ENCODE measurements at regions not wholly inside any gene's neighbourhood (a gene's known extent, or its start where the extent isn't known, plus 50 kb on each side); places are given as distances from the start of the nearest gene placed in this dataset.

DNA sequence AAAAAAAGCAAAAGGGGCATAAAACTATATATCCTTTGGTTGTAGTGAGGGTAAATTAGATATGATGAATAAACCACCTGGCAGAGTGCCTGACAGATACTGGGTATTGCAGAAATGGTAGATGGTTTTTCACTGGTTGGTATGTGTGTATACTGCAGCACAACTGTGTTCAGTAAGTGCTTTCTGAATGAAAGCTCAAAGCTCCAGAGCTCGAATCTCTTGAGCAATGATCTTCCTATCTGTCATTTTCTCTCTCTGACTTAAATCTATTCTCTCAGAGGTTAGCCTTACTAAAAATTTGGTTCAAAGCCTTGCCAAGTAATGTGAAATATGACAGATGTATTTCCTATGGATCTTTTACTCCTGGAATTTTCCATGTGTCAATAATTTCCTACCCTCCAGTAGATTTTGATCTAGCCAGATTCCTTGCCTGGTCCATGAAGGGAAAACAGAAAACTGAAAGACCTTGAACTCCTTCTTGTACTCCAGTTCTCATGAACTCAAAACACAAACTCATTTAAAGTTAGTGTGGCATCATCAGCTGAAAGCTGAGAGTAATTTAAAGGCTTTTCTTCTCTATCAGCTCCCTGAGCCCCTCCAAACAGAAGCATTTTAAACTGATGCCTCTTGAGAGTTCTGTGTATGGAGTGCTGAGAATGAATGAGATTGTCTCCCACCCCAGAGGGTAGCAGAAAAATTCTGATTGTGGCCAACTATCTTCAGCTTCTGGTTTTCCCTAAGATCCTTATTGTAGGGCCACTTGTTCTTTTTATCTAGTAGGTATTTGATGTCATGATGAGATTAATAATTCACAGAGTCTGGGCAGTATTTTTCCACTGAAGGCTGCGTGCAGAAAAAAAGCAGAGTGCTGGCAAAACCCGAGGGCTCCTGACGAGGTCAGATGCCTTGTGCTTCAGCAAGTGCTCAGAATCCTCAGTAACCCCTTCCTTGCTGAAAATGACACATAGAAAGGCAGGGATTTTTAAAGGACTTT is 363.4 kb upstream of the BOD1L1 start:
- no peak overlapping the region; a peak in 1 of 7 replicates for H3K27ac Mint-ChIP-seq
- TF ChIP-seq, protein P1, sequence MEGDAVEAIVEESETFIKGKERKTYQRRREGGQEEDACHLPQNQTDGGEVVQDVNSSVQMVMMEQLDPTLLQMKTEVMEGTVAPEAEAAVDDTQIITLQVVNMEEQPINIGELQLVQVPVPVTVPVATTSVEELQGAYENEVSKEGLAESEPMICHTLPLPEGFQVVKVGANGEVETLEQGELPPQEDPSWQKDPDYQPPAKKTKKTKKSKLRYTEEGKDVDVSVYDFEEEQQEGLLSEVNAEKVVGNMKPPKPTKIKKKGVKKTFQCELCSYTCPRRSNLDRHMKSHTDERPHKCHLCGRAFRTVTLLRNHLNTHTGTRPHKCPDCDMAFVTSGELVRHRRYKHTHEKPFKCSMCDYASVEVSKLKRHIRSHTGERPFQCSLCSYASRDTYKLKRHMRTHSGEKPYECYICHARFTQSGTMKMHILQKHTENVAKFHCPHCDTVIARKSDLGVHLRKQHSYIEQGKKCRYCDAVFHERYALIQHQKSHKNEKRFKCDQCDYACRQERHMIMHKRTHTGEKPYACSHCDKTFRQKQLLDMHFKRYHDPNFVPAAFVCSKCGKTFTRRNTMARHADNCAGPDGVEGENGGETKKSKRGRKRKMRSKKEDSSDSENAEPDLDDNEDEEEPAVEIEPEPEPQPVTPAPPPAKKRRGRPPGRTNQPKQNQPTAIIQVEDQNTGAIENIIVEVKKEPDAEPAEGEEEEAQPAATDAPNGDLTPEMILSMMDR (conservative IDR thresholded peaks at IDR 0.05), result no peak

More for the DNA sequence above, 363.4 kb upstream of the BOD1L1 start:
- Histone ChIP-seq H3K23me2 (ENCODE audit: insufficient read length, low read depth, low read length, poor library complexity, severe bottlenecking) (no peaks in the 10 kb centered on the region), H3K9me3 (ENCODE audit: control insufficient read depth, low read depth, low read length) (no peaks in the 10 kb centered on the region), H2BK12ac (ENCODE audit: insufficient read length, low read depth, low read length) (no peak overlapping the region), H4K8ac (replicated peaks; ENCODE audit: insufficient read length, low read depth, low read length) (no peak overlapping the region), H3K4me2 (ENCODE audit: insufficient read depth, insufficient read length, low read length) (no peak overlapping the region), H2AFZ (ENCODE audit: low read length) (no peak overlapping the region), H3K4me1 (ENCODE audit: insufficient read depth, low read length) (no peaks in the 10 kb centered on the region), H4K91ac (ENCODE audit: insufficient read length, low read depth, low read length) (no peak overlapping the region), H3K9ac (ENCODE audit: extremely low read depth, insufficient read length, low read length) (no peak overlapping the region), H3K27me3 (ENCODE audit: insufficient read depth, low read length) (no peaks in the 10 kb centered on the region), H2BK20ac (ENCODE audit: low read depth, low read length, poor library complexity, severe bottlenecking) (no peak overlapping the region), H2BK120ac (ENCODE audit: low read depth, low read length, poor library complexity, severe bottlenecking) (no peak overlapping the region), H4K5ac (ENCODE audit: insufficient read length, low read depth, low read length) (no peak overlapping the region), H3K79me2 (ENCODE audit: insufficient read depth, low read length) (no peaks in the 10 kb centered on the region), H3K56ac (ENCODE audit: insufficient read length, low read depth, low read length) (no peak overlapping the region), H4K20me1 (ENCODE audit: control insufficient read depth, insufficient read depth, insufficient read length) (no peaks in the 10 kb centered on the region), H2AK5ac (ENCODE audit: insufficient read length, low read length) (no peak overlapping the region), H2BK5ac (ENCODE audit: insufficient read length, low read length) (no peak overlapping the region), H3K23ac (ENCODE audit: insufficient read length, low read depth, low read length) (no peak overlapping the region), H3T11ph (ENCODE audit: low read length) (no peak overlapping the region), H3K14ac (ENCODE audit: insufficient read depth, low read length) (no peak overlapping the region), H3K27ac (ENCODE audit: insufficient read length, low read depth, low read length) (no peak overlapping the region), H3K18ac (ENCODE audit: insufficient read length, low read depth, low read length) (no peak overlapping the region), H3K79me1 (ENCODE audit: insufficient read depth, low read depth, low read length, poor library complexity, severe bottlenecking) (no peaks in the 10 kb centered on the region), H2BK15ac (ENCODE audit: low read depth, low read length) (no peak overlapping the region), H3K4ac (ENCODE audit: low read depth, low read length) (no peak overlapping the region)
- DNase-seq, result no peak
- peaks cover 0 to 2% of the 10 kb centered on the region in 2 experiments; a peak in 1 of 5 replicates for H3K9me3 Mint-ChIP-seq
- no CpG with 5 or more reads among the region's 4 CpGs for WGBS (ENCODE audit: extremely low coverage, insufficient read length, low lambda C conversion rate)
- H3K36me3 Mint-ChIP-seq (ENCODE audit: insufficient read depth in 1 of 3, low read depth in 3 of 3), result no peaks in the 10 kb centered on the region
- no peaks in the 10 kb centered on the region for H3K27me3 Mint-ChIP-seq (ENCODE audit: low read depth)
- peaks cover 2 to 7% of the 10 kb centered on the region in 2 experiments; a peak in 3 of 4 replicates for H3K4me1 Mint-ChIP-seq
- no peak overlapping the region for H3K4me3 Mint-ChIP-seq

Measured in H9 (cell line).